GM13977 (cell line): ENCODE measurements at regions not wholly inside any gene's neighbourhood (a gene's known extent, or its start where the extent isn't known, plus 50 kb on each side); places are given as distances from the start of the nearest gene placed in this dataset.

Experiments used
- DNase-seq: peaks from one replicate; pipeline ENCODE4 v3.0.0; 2012; ENCODE audit warnings: low spot score
- CTCF ChIP-seq: IDR thresholded peaks from 2 replicates; pipeline ENCODE4 v1.5.1; 2012; ENCODE audit warnings: mild to moderate bottlenecking, control low read depth; ENCODE audit not compliant: insufficient read depth; ENCODE audit errors: extremely low read depth, missing control alignments
- in situ Hi-C: fragments of 300-500 bp; cut with MboI; formaldehyde crosslinking; loops from one replicate; pipeline ENCODE4 v1.12.0; 2022; ENCODE audit warnings: low sequenced_read_pairs, low pct_unique_long_range_greater_than_20kb, mixed read lengths, inconsistent platforms; ENCODE audit not compliant: unreplicated experiment

- TF ChIP-seq CTCF = no peak
- in situ Hi-C loops = no loop called here
- no peak for DNase-seq
Observed at GRCh38 chr9:78552802-78553201, 255.9 kb downstream of the PSAT1 start.

- no peak for DNase-seq
- no peak for TF ChIP-seq CTCF
- in situ Hi-C loops = no loop called here
Observed at GRCh38 chr9:78557540-78557939, 260.6 kb downstream of the PSAT1 start.

- in situ Hi-C loops = no loop called here
- DNase-seq = no peak
- TF ChIP-seq CTCF = no peak
Observed at GRCh38 chr9:78559449-78559885, 262.5 kb downstream of the PSAT1 start.

DNA sequence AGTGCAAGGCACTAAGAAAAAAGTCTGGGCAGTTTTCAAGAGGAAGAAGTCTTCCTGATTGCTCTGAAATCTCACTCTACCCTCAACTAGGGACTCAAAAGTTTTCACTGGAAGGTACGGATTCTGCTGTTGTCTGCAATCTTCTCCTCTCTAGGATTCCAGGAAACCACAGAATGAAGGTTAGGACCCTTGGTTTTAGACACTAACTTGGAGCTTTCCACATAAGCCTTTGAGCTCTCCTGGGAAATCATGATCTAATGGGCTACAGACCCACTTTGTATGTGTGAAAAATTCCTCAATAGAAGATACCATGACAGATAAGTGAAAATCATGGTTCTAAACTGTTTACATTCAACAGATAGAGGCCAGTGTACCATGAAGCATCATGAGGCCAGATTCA, 265.1 kb downstream of the PSAT1 start:
- DNase-seq = no peak
- in situ Hi-C loops = no loop called here
- TF ChIP-seq CTCF = no peak

DNA sequence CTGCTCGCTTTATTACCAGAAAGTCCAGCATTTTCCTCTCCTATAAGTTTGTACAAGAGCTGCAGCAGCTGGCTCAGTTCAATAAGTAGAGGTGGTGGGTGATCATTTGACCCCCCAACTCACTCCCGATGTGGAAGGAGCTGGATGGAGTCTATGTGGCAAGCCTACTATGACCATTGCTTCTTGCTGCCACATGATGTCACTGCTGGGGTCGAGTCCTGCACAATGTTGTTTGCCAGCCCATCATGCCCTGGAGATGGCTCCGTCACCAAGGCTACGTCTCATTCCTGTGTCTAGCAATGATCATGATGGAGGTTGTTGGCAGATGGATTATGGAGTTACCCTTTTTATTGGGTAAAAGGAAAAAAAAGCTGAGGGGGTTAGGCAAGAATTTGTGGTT, 266.3 kb downstream of the PSAT1 start:
- no peak for DNase-seq
- in situ Hi-C loops = no loop called here
- no peak for TF ChIP-seq CTCF

- TF ChIP-seq CTCF = no peak
- in situ Hi-C loops = no loop called here
- DNase-seq = no peak
Observed at GRCh38 chr9:78565481-78565880, 268.6 kb downstream of the PSAT1 start.

GRCh38 chr9:78566521-78566920, 269.6 kb downstream of the PSAT1 start:
- no peak for TF ChIP-seq CTCF
- DNase-seq = no peak
- in situ Hi-C loops = no loop called here
